Stimulated activated CD8-positive, alpha-beta memory T cell treated with anti-CD3 and anti-CD28 coated beads, Interleukin-7, amount 100 ng/mL, for 4 hours (primary cell): ENCODE measurements at regions not wholly inside any gene's neighbourhood (a gene's known extent, or its start where the extent isn't known, plus 50 kb on each side); places are given as distances from the start of the nearest gene placed in this dataset.

ENCODE experiments used
- DNase-seq, 2 donors: peaks; one replicate each; pipeline ENCODE4 v3.0.0-alpha.2; 2020; ENCODE audit warnings: low read depth in 2 of 2

- DNase-seq = no peak
Measured at GRCh38 chr1:168782559-168783116, 53.6 kb upstream of the DPT start.

GRCh38 chr1:168783458-168784210 is 54.6 kb upstream of the DPT start:
- no peak for DNase-seq

GRCh38 chr1:168786476-168787330 is 57.7 kb upstream of the DPT start:
- no peak for DNase-seq

- DNase-seq = no peak
Measured at GRCh38 chr1:168788258-168788657, 59.3 kb upstream of the DPT start.

- DNase-seq = no peak
Measured at GRCh38 chr1:168789501-168789900, 60.5 kb upstream of the DPT start.

GRCh38 chr1:168792142-168792541 is 63.1 kb upstream of the DPT start:
- no peak for DNase-seq

- no peak for DNase-seq
Measured at GRCh38 chr1:168792592-168793125, 63.7 kb upstream of the DPT start.

- no peak for DNase-seq
Measured at GRCh38 chr1:168794057-168794456, 65.1 kb upstream of the DPT start.

- no peak for DNase-seq
Measured at GRCh38 chr1:168795681-168796080, 66.7 kb upstream of the DPT start.

- DNase-seq = no peak
Measured at GRCh38 chr1:168799927-168800605, 71.1 kb upstream of the DPT start.

GRCh38 chr1:168801032-168801745 is 72.2 kb upstream of the DPT start:
- no peak for DNase-seq

- no peak for DNase-seq
Measured at GRCh38 chr1:168803806-168804510, 75.0 kb upstream of the DPT start.

GRCh38 chr1:168806952-168807351 is 77.9 kb upstream of the DPT start:
- DNase-seq = no peak

GRCh38 chr1:168811176-168811575 is 82.2 kb upstream of the DPT start:
- DNase-seq = no peak

GRCh38 chr1:168819668-168820067 is 90.7 kb upstream of the DPT start:
- DNase-seq = no peak

GRCh38 chr1:168821434-168821833 is 92.4 kb upstream of the DPT start:
- no peak for DNase-seq

GRCh38 chr1:168822911-168823310 is 93.9 kb upstream of the DPT start:
- no peak for DNase-seq

- DNase-seq = no peak
Measured at GRCh38 chr1:168823988-168824387, 95.0 kb upstream of the DPT start.

- DNase-seq = no peak
Measured at GRCh38 chr1:168824418-168825065, 95.5 kb upstream of the DPT start.

- DNase-seq = no peak
Measured at GRCh38 chr1:168825129-168825528, 96.1 kb upstream of the DPT start.
